ENCODE measurements at regions not wholly inside any gene's neighbourhood (a gene's known extent, or its start where the extent isn't known, plus 50 kb on each side); places are given as distances from the start of the nearest gene placed in this dataset.

DNA sequence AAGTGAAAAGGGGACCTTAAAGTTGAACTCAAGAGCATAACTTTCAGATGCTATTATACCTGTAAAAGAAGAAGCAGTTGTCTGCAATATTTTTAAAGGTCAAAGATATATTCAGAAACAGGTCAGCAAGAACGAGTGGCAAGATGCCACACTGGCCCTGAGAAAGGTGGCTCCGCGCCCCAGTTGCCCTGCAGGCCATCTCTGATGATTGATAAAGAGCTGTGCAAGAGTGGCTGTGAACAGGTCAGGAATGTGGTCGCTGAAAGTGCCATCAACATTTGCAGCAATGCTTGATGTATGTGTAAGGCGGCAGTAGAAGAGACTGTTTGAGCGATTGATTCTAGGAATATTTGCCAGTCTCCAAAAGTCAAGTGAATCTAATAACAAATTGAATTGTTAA, 664.2 kb upstream of the SLC10A2 start:
- no peaks in the 10 kb centered on the region for H3K9me3 ChIP-seq (ENCODE audit: insufficient read depth, low read length, severe bottlenecking)
- no peaks in the 10 kb centered on the region for H3K79me2 ChIP-seq (ENCODE audit: insufficient read depth, low read length)
- no peak overlapping the region for H2AFZ ChIP-seq (ENCODE audit: low read depth, low read length)
- H3K4me3 ChIP-seq (ENCODE audit: low read depth in 1 of 2, low read length in 2 of 2) = no peak overlapping the region
- H3K36me3 ChIP-seq (ENCODE audit: insufficient read depth, low read length) = no peaks in the 10 kb centered on the region
- H3K27me3 ChIP-seq (ENCODE audit: insufficient read depth, low read length, poor library complexity) = no peaks in the 10 kb centered on the region
- DNase-seq (no peak), ATAC-seq (ENCODE audit: insufficient read depth, low read depth) (no peak)
- TF ChIP-seq EZH2 (IDR thresholded peaks at IDR 0.05; ENCODE audit: borderline replicate concordance, low read depth, low read length, severe bottlenecking) = no peak
- TF ChIP-seq, protein P1, sequence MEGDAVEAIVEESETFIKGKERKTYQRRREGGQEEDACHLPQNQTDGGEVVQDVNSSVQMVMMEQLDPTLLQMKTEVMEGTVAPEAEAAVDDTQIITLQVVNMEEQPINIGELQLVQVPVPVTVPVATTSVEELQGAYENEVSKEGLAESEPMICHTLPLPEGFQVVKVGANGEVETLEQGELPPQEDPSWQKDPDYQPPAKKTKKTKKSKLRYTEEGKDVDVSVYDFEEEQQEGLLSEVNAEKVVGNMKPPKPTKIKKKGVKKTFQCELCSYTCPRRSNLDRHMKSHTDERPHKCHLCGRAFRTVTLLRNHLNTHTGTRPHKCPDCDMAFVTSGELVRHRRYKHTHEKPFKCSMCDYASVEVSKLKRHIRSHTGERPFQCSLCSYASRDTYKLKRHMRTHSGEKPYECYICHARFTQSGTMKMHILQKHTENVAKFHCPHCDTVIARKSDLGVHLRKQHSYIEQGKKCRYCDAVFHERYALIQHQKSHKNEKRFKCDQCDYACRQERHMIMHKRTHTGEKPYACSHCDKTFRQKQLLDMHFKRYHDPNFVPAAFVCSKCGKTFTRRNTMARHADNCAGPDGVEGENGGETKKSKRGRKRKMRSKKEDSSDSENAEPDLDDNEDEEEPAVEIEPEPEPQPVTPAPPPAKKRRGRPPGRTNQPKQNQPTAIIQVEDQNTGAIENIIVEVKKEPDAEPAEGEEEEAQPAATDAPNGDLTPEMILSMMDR (IDR thresholded peaks at IDR 0.05; ENCODE audit: borderline replicate concordance, extremely low read depth, low read length, poor library complexity, severe bottlenecking) = no peak
- H4K20me1 ChIP-seq (ENCODE audit: insufficient read depth, low read length) = no peaks in the 10 kb centered on the region
- no peak overlapping the region for H3K9ac ChIP-seq (ENCODE audit: low read depth, low read length)
- no peaks in the 10 kb centered on the region for H3K4me1 ChIP-seq (ENCODE audit: insufficient read depth, low read length)
- H3K4me2 ChIP-seq (ENCODE audit: insufficient read depth, low read length) = no peak overlapping the region
- H3K27ac ChIP-seq (ENCODE audit: low read length) = no peak overlapping the region

DNA sequence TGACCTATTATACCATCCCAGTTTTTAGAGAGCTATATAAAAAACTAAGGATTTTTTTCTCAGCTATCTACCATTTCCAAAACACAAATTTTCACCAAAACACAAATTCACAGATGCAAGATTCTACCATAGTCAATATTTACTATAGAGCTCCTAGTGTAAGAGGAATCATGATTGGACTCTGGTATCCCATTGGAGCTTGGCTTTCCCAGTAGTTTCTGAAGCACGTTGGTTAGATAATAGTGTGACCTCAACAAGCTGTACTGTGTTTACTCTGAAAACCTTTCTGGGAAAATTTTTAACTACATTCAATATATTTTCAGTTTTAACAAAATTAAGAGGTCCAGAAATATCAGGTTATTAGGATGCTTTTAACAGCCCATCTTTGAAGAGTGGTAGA, 660.6 kb upstream of the SLC10A2 start:
- Histone ChIP-seq H3K4me1 (ENCODE audit: insufficient read depth, low read length) (no peaks in the 10 kb centered on the region), H3K79me2 (ENCODE audit: insufficient read depth, low read length) (no peaks in the 10 kb centered on the region), H3K4me2 (ENCODE audit: insufficient read depth, low read length) (no peak overlapping the region), H3K4me3 (ENCODE audit: low read depth in 1 of 2, low read length in 2 of 2) (no peak overlapping the region), H3K9ac (ENCODE audit: low read depth, low read length) (no peak overlapping the region), H3K27ac (ENCODE audit: low read length) (no peak overlapping the region), H2AFZ (ENCODE audit: low read depth, low read length) (no peak overlapping the region), H4K20me1 (ENCODE audit: insufficient read depth, low read length) (no peaks in the 10 kb centered on the region), H3K36me3 (ENCODE audit: insufficient read depth, low read length) (no peaks in the 10 kb centered on the region), H3K27me3 (ENCODE audit: insufficient read depth, low read length, poor library complexity) (no peaks in the 10 kb centered on the region), H3K9me3 (ENCODE audit: insufficient read depth, low read length, severe bottlenecking) (no peaks in the 10 kb centered on the region)
- no peak for DNase-seq
- TF ChIP-seq, protein P1 (IDR thresholded peaks at IDR 0.05; ENCODE audit: borderline replicate concordance, extremely low read depth, low read length, poor library complexity, severe bottlenecking) = no peak
- no peak for TF ChIP-seq EZH2 (IDR thresholded peaks at IDR 0.05; ENCODE audit: borderline replicate concordance, low read depth, low read length, severe bottlenecking)
- ATAC-seq (ENCODE audit: insufficient read depth, low read depth) = no peak

DNA sequence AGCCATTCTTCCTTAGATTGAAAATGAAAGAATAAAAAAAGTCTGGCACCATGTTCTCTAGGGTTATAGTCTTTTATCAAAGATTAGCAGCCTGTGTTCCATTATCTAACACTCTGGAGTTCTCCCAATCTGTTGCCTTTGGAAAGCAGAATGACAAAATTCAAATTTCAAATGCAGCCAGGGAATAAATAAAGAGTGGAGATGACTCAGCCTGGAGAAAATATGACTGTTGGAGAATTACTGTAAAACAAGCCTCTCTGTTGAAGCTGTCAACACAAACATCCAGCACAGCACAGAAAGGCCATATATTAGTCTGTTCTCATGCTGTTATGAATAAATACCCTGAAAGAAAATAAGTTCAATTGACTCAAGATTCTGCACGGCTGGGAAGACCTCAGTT, 650.5 kb upstream of the SLC10A2 start:
- H3K27ac ChIP-seq (ENCODE audit: low read length) = no peak overlapping the region
- H3K4me2 ChIP-seq (ENCODE audit: insufficient read depth, low read length) = no peak overlapping the region
- ATAC-seq (ENCODE audit: insufficient read depth, low read depth) (no peak), DNase-seq (no peak)
- H3K4me3 ChIP-seq (ENCODE audit: low read depth in 1 of 2, low read length in 2 of 2) = no peak overlapping the region
- H3K79me2 ChIP-seq (ENCODE audit: insufficient read depth, low read length) = no peaks in the 10 kb centered on the region
- H2AFZ ChIP-seq (ENCODE audit: low read depth, low read length) = no peak overlapping the region
- no peaks in the 10 kb centered on the region for H3K36me3 ChIP-seq (ENCODE audit: insufficient read depth, low read length)
- no peaks in the 10 kb centered on the region for H3K9me3 ChIP-seq (ENCODE audit: insufficient read depth, low read length, severe bottlenecking)
- no peak overlapping the region for H3K9ac ChIP-seq (ENCODE audit: low read depth, low read length)
- TF ChIP-seq EZH2 (IDR thresholded peaks at IDR 0.05; ENCODE audit: borderline replicate concordance, low read depth, low read length, severe bottlenecking) = no peak
- TF ChIP-seq, protein P1 (IDR thresholded peaks at IDR 0.05; ENCODE audit: borderline replicate concordance, extremely low read depth, low read length, poor library complexity, severe bottlenecking) = no peak
- no peaks in the 10 kb centered on the region for H3K27me3 ChIP-seq (ENCODE audit: insufficient read depth, low read length, poor library complexity)
- H4K20me1 ChIP-seq (ENCODE audit: insufficient read depth, low read length) = no peaks in the 10 kb centered on the region
- no peaks in the 10 kb centered on the region for H3K4me1 ChIP-seq (ENCODE audit: insufficient read depth, low read length)

DNA sequence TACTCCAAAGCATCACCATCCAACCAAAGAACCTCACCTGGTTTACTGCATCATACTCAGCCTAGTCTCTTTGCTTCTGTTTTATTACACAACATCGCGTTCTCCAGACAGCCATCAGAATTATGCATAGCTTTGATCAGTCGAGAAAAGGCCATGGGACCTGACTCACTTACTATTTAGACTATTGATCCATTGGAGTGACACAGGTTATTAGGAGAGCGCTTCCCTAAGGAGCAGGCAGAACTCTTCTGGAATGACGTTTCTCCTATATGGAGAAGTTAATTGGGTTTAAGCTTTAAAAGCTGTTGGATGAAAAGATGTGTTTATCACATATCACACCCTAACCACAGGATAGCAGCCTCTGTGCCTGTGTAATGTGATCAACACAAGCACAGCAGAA, 649.1 kb upstream of the SLC10A2 start:
- Histone ChIP-seq H4K20me1 (ENCODE audit: insufficient read depth, low read length) (no peaks in the 10 kb centered on the region), H3K4me1 (ENCODE audit: insufficient read depth, low read length) (no peaks in the 10 kb centered on the region), H3K27me3 (ENCODE audit: insufficient read depth, low read length, poor library complexity) (no peaks in the 10 kb centered on the region), H3K4me2 (ENCODE audit: insufficient read depth, low read length) (no peak overlapping the region), H3K4me3 (ENCODE audit: low read depth in 1 of 2, low read length in 2 of 2) (no peak overlapping the region), H3K27ac (ENCODE audit: low read length) (no peak overlapping the region), H3K9ac (ENCODE audit: low read depth, low read length) (no peak overlapping the region), H3K79me2 (ENCODE audit: insufficient read depth, low read length) (no peaks in the 10 kb centered on the region), H2AFZ (ENCODE audit: low read depth, low read length) (no peak overlapping the region), H3K9me3 (ENCODE audit: insufficient read depth, low read length, severe bottlenecking) (no peaks in the 10 kb centered on the region), H3K36me3 (ENCODE audit: insufficient read depth, low read length) (no peaks in the 10 kb centered on the region)
- ATAC-seq (ENCODE audit: insufficient read depth, low read depth) = no peak
- TF ChIP-seq EZH2 (IDR thresholded peaks at IDR 0.05; ENCODE audit: borderline replicate concordance, low read depth, low read length, severe bottlenecking) = no peak
- TF ChIP-seq, protein P1 (IDR thresholded peaks at IDR 0.05; ENCODE audit: borderline replicate concordance, extremely low read depth, low read length, poor library complexity, severe bottlenecking) = no peak
- DNase-seq = no peak
